ENCODE measurements at regions not wholly inside any gene's neighbourhood (a gene's known extent, or its start where the extent isn't known, plus 50 kb on each side); places are given as distances from the start of the nearest gene placed in this dataset.
"Not testable (repeated sequence)": the region's sequence is repeated elsewhere in the genome, so short reads cannot be mapped to it uniquely, and the experiment has no call there.

GRCh38 chr3:177842743-177843734, 645.8 kb upstream of the TBL1XR1 start:
- no peak for DNase-seq (ENCODE audit: low spot score)

GRCh38 chr3:177852001-177852807, 654.9 kb upstream of the TBL1XR1 start:
- no peak for DNase-seq (ENCODE audit: low spot score)

- DNase-seq (ENCODE audit: low spot score): no peak
These were observed 657.7 kb upstream of the TBL1XR1 start for GRCh38 chr3:177855021-177855420.

- DNase-seq (ENCODE audit: low spot score): no peak
These were observed 662.9 kb upstream of the TBL1XR1 start for GRCh38 chr3:177860184-177860583.

GRCh38 chr3:177862962-177863491, 665.7 kb upstream of the TBL1XR1 start:
- no peak for DNase-seq (ENCODE audit: low spot score)

GRCh38 chr3:177871267-177871666, 665.0 kb upstream of the KCNMB2 start:
- not testable (repeated sequence) for DNase-seq (ENCODE audit: low spot score)

- no peak for DNase-seq (ENCODE audit: low spot score)
These were observed 658.0 kb upstream of the KCNMB2 start for GRCh38 chr3:177878192-177878591.

GRCh38 chr3:177878957-177879356, 657.3 kb upstream of the KCNMB2 start:
- no peak for DNase-seq (ENCODE audit: low spot score)

GRCh38 chr3:177881351-177881750, 654.9 kb upstream of the KCNMB2 start:
- DNase-seq (ENCODE audit: low spot score): no peak

GRCh38 chr3:177882124-177882648, 654.0 kb upstream of the KCNMB2 start:
- no peak for DNase-seq (ENCODE audit: low spot score)

- DNase-seq (ENCODE audit: low spot score): no peak
These were observed 653.1 kb upstream of the KCNMB2 start for GRCh38 chr3:177883091-177883490.

GRCh38 chr3:177883957-177884356, 652.3 kb upstream of the KCNMB2 start:
- no peak for DNase-seq (ENCODE audit: low spot score)

- no peak for DNase-seq (ENCODE audit: low spot score)
These were observed 651.2 kb upstream of the KCNMB2 start for GRCh38 chr3:177885063-177885462.

- no peak for DNase-seq (ENCODE audit: low spot score)
These were observed 649.7 kb upstream of the KCNMB2 start for GRCh38 chr3:177886501-177886900.

GRCh38 chr3:177887475-177887874, 648.8 kb upstream of the KCNMB2 start:
- no peak for DNase-seq (ENCODE audit: low spot score)

- DNase-seq (ENCODE audit: low spot score): no peak
These were observed 647.1 kb upstream of the KCNMB2 start for GRCh38 chr3:177889161-177889560.

- DNase-seq (ENCODE audit: low spot score): no peak
These were observed 646.4 kb upstream of the KCNMB2 start for GRCh38 chr3:177889652-177890358.

GRCh38 chr3:177890359-177890683, 645.9 kb upstream of the KCNMB2 start:
- DNase-seq (ENCODE audit: low spot score): no peak

GRCh38 chr3:177891569-177891968, 644.7 kb upstream of the KCNMB2 start:
- DNase-seq (ENCODE audit: low spot score): not testable (repeated sequence)

- no peak for DNase-seq (ENCODE audit: low spot score)
These were observed 642.9 kb upstream of the KCNMB2 start for GRCh38 chr3:177893331-177893730.

- DNase-seq (ENCODE audit: low spot score): no peak
These were observed 642.0 kb upstream of the KCNMB2 start for GRCh38 chr3:177894081-177894728.
